AG04450 (cell line): ENCODE measurements at regions not wholly inside any gene's neighbourhood (a gene's known extent, or its start where the extent isn't known, plus 50 kb on each side); places are given as distances from the start of the nearest gene placed in this dataset.

Experiments
- CTCF ChIA-PET: fragments of 300-600, 350-600 bp; formaldehyde crosslinking; extraction: SDS; loops from one replicate; lab custom pipeline; 2022; ENCODE audit warnings: antibody characterized with exemption, inconsistent platforms; lab: Charles Lee
- POLR2A ChIA-PET: fragments of 350-600 bp; formaldehyde crosslinking; extraction: SDS; loops from one replicate; lab custom pipeline; 2021; ENCODE audit warnings: antibody characterized with exemption, inconsistent platforms; lab: Yijun Ruan, JAX
- DNase-seq: peaks from one replicate; pipeline ENCODE4 v3.0.0-alpha.2; 2011; ENCODE audit warnings: low read depth, low spot score
- H3K27ac ChIP-seq: one replicate; pipeline ENCODE4 v1.5.1; 2012; ENCODE audit warnings: low read depth, low read length, control low read depth
- H3K27me3 ChIP-seq: one replicate; pipeline ENCODE4 v1.6.0; 2012; ENCODE audit warnings: low read length; ENCODE audit not compliant: control insufficient read depth, insufficient read depth
- H3K4me3 ChIP-seq: 2 replicates; pipeline ENCODE4 v1.5.1; 2011; ENCODE audit warnings: mild to moderate bottlenecking, low read depth, low read length, control low read depth
- H3K9me3 ChIP-seq: 2 replicates; pipeline ENCODE4 v1.5.1; 2012; ENCODE audit warnings: low read length; ENCODE audit not compliant: control insufficient read depth, insufficient read depth
- TF ChIP-seq, protein P1 (sequence below): IDR thresholded peaks from 2 replicates; pipeline ENCODE4 v1.5.1; 2011; ENCODE audit warnings: low read depth, low read length, control low read depth, inconsistent platforms

DNA sequence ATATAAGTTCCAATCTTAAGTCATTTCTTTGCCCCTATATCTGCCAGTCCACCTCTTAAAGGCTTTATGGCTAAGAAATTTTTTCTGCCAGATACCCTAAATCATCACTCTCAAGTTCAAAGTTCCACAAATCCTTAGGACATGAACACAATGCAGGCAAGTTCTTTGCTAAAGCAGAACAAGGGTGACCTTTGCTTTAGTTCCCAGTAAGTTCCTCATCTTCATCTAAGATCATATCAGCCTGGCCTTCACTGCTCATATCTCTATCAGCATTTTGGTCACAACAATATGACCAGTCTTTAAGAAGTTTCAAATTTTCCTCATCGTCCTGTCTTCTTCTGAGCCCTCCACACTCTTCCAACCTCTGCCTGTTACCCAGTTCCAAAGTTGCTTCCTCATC is 402.2 kb upstream of the RUNX1 start:
- POLR2A ChIA-PET, result no interaction called here
- CTCF ChIA-PET, result no interaction called here
- TF ChIP-seq, protein P1, sequence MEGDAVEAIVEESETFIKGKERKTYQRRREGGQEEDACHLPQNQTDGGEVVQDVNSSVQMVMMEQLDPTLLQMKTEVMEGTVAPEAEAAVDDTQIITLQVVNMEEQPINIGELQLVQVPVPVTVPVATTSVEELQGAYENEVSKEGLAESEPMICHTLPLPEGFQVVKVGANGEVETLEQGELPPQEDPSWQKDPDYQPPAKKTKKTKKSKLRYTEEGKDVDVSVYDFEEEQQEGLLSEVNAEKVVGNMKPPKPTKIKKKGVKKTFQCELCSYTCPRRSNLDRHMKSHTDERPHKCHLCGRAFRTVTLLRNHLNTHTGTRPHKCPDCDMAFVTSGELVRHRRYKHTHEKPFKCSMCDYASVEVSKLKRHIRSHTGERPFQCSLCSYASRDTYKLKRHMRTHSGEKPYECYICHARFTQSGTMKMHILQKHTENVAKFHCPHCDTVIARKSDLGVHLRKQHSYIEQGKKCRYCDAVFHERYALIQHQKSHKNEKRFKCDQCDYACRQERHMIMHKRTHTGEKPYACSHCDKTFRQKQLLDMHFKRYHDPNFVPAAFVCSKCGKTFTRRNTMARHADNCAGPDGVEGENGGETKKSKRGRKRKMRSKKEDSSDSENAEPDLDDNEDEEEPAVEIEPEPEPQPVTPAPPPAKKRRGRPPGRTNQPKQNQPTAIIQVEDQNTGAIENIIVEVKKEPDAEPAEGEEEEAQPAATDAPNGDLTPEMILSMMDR, result no peak
- Histone ChIP-seq H3K27me3 (no peaks in the 10 kb centered on the region), H3K9me3 (peaks cover 7% of the 10 kb centered on the region), H3K27ac (no peak overlapping the region), H3K4me3 (no peak overlapping the region)
- no peak for DNase-seq

DNA sequence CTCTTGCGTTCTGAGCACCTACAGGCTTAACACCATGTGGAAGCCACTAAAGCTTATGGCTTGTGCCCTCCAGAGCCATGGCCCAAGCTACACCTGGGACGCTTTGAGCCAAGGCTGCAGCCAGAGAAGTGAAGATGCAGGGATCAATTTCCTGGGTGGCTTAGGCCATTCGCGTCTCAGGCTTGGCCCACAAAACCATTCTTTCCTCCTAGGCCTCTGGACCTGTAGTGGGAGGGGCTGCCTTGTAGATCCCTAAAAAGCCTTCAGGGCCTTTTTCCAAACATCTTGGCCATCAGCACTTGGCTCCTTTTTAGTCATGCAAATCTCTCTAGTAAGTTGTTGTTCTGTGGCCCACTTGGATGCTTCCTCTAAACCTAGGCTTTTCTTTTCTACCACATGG is 401.7 kb upstream of the RUNX1 start:
- Histone ChIP-seq H3K9me3 (peaks cover 7% of the 10 kb centered on the region), H3K27ac (no peak overlapping the region), H3K27me3 (no peaks in the 10 kb centered on the region), H3K4me3 (no peak overlapping the region)
- ChIA-PET CTCF (no interaction called here), POLR2A (no interaction called here)
- DNase-seq, result no peak
- TF ChIP-seq, protein P1, result no peak

DNA sequence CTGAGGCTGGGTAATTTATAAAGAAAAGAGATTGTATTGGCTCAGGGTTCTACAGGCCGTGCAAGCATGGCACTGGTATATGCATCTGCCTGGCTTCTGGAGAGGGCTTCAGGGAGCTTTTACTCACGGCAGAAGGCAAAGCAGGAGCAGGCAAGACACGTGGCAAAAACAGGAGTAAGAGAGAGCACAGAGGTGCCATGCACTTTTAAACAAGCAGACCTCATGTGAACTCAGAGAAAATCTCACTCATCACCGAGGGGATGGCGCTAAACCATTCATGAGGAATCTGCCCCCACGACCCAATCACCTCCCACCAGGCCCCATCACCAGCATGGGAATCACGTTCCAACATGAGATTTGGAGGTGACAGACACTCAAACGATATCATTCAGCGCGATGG is 400.7 kb upstream of the RUNX1 start:
- no peak overlapping the region for H3K4me3 ChIP-seq

DNA sequence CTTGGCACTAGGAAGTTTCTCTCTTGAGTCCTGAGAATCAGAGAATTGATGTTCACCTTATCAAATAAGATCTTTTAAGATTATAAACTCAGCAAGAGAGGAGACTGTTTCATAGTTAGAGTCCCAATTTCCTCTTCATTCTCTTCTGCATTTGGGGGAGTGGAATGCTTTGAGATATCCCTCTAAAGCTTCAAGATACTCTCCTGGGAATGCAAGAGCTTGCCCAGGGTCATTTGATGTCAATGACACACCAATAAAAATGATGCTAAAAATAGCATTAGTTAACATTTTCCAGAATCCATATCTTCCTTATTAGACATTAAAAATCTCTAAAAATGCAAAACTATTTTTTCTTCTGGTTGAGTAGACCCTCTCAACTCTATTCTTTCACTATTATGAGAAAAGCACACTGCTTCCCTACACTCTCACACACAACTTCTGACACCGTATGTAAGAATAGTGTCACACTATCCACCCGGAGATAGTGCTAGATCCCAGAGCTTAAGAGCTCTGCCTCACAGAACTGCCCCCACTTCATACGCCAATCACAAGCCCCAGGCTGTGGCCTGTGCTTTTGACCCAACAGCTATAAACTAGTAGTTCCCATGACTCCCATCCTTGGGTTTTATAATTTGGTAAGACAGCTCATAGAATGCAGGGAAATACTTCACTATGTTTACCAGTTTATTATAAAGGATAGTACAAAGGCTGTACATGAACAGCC is 399.9 kb upstream of the RUNX1 start:
- no peak overlapping the region for H3K4me3 ChIP-seq
- H3K9me3 ChIP-seq, result peaks cover 7% of the 10 kb centered on the region
- CTCF ChIA-PET, result no interaction called here
- POLR2A ChIA-PET, result no interaction called here
- DNase-seq, result no peak
- H3K27me3 ChIP-seq, result no peaks in the 10 kb centered on the region
- H3K27ac ChIP-seq, result no peak overlapping the region
- TF ChIP-seq, protein P1, result no peak

More for the DNA sequence above, 400.7 kb upstream of the RUNX1 start:
- no peaks in the 10 kb centered on the region for H3K27me3 ChIP-seq
- DNase-seq, result no peak
- H3K27ac ChIP-seq, result no peak overlapping the region
- POLR2A ChIA-PET, result no interaction called here
- H3K9me3 ChIP-seq, result peaks cover 7% of the 10 kb centered on the region
- TF ChIP-seq, protein P1, result no peak
- CTCF ChIA-PET, result no interaction called here

DNA sequence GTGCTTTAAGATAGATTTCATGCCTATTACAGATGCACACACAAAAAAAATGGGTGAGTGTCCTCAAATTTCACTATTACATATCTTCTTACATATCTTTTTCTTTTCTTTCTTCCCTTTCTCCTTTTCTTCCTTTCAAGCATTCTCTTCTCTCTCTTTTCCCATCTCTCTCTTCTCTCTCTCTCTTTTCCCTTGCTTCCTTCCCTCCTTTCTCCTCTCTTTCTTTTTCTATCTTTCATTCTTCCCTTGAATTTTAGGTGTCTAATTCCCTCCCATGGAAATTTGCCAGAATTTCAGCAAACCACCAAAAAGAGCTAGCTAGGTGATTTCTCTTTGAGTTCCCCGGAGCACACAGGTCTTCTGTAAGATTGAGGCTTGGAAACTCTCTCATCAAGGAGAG is 395.3 kb upstream of the RUNX1 start:
- POLR2A ChIA-PET, result no interaction called here
- TF ChIP-seq, protein P1, result no peak
- Histone ChIP-seq H3K27ac (no peak overlapping the region), H3K27me3 (no peaks in the 10 kb centered on the region), H3K4me3 (no peak overlapping the region), H3K9me3 (no peaks in the 10 kb centered on the region)
- CTCF ChIA-PET, result interaction anchor here (1.1 kb wide), 1 partner anchor 394 kb away, joined by 4 read pairs; no protein-coding TSS in a partner anchor
- no peak for DNase-seq
